H1 (cell line): ENCODE measurements at regions not wholly inside any gene's neighbourhood (a gene's known extent, or its start where the extent isn't known, plus 50 kb on each side); places are given as distances from the start of the nearest gene placed in this dataset.

Experiments used
- CTCF ChIA-PET: fragments of 300-600 bp; sonication (Branson Sonifier 250); formaldehyde crosslinking; loops from one replicate; lab custom pipeline; 2021; ENCODE audit not compliant: partially characterized antibody; lab: Charles Lee
- POLR2A ChIA-PET: fragments of 300-600 bp; sonication (Branson Sonifier 250); formaldehyde crosslinking; loops from one replicate; lab custom pipeline; 2021; ENCODE audit warnings: inconsistent platforms; ENCODE audit not compliant: partially characterized antibody; lab: Charles Lee
- DNase-seq, 2 experiments: peaks; one replicate each; pipeline versions ENCODE4 v3.0.0 to v3.0.0-alpha.2; 2010 to 2022; ENCODE audit warnings: low spot score in 2 of 2, low read depth in 1 of 2, mixed read lengths in 1 of 2
- FAIRE-seq: peaks from 2 replicates; lab custom pipeline; 2011; peaks lifted over from hg19 to GRCh38; lab: Jason Lieb, UNC
- H2AFZ ChIP-seq: 2 replicates; pipeline ENCODE4 v1.8.1; 2012; ENCODE audit warnings: low read length, inconsistent platforms
- H2AK5ac ChIP-seq: 2 replicates; pipeline ENCODE4 v1.6.1; 2013; ENCODE audit warnings: low read depth, low read length
- H2BK120ac ChIP-seq: replicated peaks from 2 replicates; pipeline ENCODE3; 2013; ENCODE audit warnings: low read depth, low read length, inconsistent platforms
- H2BK12ac ChIP-seq: 2 replicates; pipeline ENCODE4 v1.6.1; 2013; ENCODE audit warnings: low read depth, low read length
- H2BK15ac ChIP-seq: 2 replicates; pipeline ENCODE4 v1.6.1; 2013; ENCODE audit warnings: low read length
- H2BK20ac ChIP-seq: 2 replicates; pipeline ENCODE4 v1.6.1; 2013; ENCODE audit warnings: low read length
- H2BK5ac ChIP-seq: 2 replicates; pipeline ENCODE4 v1.6.1; 2013; ENCODE audit warnings: low read depth, low read length
- H3K14ac ChIP-seq: 2 replicates; pipeline ENCODE4 v1.6.1; 2013; ENCODE audit warnings: inconsistent platforms; ENCODE audit not compliant: insufficient read length
- H3K18ac ChIP-seq: 2 replicates; pipeline ENCODE4 v1.6.1; 2013; ENCODE audit warnings: low read length; ENCODE audit errors: extremely low read depth
- H3K23ac ChIP-seq: 2 replicates; pipeline ENCODE4 v1.6.1; 2013; ENCODE audit warnings: inconsistent platforms; ENCODE audit not compliant: insufficient read length
- H3K23me2 ChIP-seq: 2 replicates; pipeline ENCODE4 v1.6.1; 2013; ENCODE audit warnings: low read depth, low read length
- H3K27ac ChIP-seq: 2 replicates; pipeline ENCODE4 v1.6.1; 2011; ENCODE audit warnings: low read depth, low read length, inconsistent platforms
- H3K27me3 ChIP-seq, 4 experiments: replicated peaks in 1 of 4; 1 replicate in 1 of 4; 2 replicates in 3 of 4; pipeline versions ENCODE4 v1.6.1 to v1.8.1; 2011 to 2013; ENCODE audit warnings: low read length in 3 of 4, mild to moderate bottlenecking in 3 of 4, inconsistent platforms in 2 of 4, mixed read lengths in 2 of 4, moderate library complexity in 1 of 4; ENCODE audit not compliant: control insufficient read depth in 3 of 4, insufficient read depth in 3 of 4; ENCODE audit errors: extremely low read depth in 1 of 4
- H3K36me3 ChIP-seq, 4 experiments: 2 replicates each; pipeline versions ENCODE4 v1.6.1 to v1.8.1; 2011 to 2013; ENCODE audit warnings: mild to moderate bottlenecking in 4 of 4, low read length in 3 of 4, moderate library complexity in 2 of 4, control low read depth in 1 of 4, inconsistent platforms in 1 of 4; ENCODE audit not compliant: insufficient read depth in 4 of 4, control insufficient read depth in 2 of 4
- H3K4ac ChIP-seq: replicated peaks from 2 replicates; pipeline ENCODE3; 2013; ENCODE audit warnings: low read length, low read depth, mixed read lengths, inconsistent platforms; ENCODE audit not compliant: insufficient read length
- H3K4me1 ChIP-seq, 4 experiments: replicated peaks in 1 of 4; 1 replicate in 1 of 4; 2 replicates in 3 of 4; pipeline versions ENCODE4 v1.6.1 to v1.8.1; 2011 to 2013; ENCODE audit warnings: low read length in 3 of 4, inconsistent platforms in 2 of 4, mixed read lengths in 1 of 4; ENCODE audit not compliant: insufficient read depth in 4 of 4, control insufficient read depth in 3 of 4
- H3K4me2 ChIP-seq, 2 experiments: 2 replicates each; pipeline versions ENCODE4 v1.6.1 to v1.8.1; 2011 to 2013; ENCODE audit warnings: low read depth in 2 of 2, low read length in 2 of 2, control low read depth in 1 of 2, inconsistent platforms in 1 of 2, mild to moderate bottlenecking in 1 of 2; ENCODE audit not compliant: insufficient read depth in 1 of 2
- H3K4me3 ChIP-seq, 4 experiments: fragments of 200-600, 300-600 bp in 1 of 4; sonication (generic), shearing (Covaris generic), sonication (Bioruptor Twin) in 1 of 4; 2 replicates each; pipeline versions ENCODE4 v1.5.1 to v1.8.1; 2011 to 2016; ENCODE audit warnings: low read length in 4 of 4, low read depth in 3 of 4, control low read depth in 2 of 4, inconsistent platforms in 2 of 4, mild to moderate bottlenecking in 2 of 4, mixed read lengths in 1 of 4, moderate library complexity in 1 of 4; ENCODE audit not compliant: insufficient read depth in 2 of 4; ENCODE audit errors: extremely low read depth in 1 of 4
- H3K56ac ChIP-seq: replicated peaks from 2 replicates; pipeline ENCODE3; 2013; ENCODE audit warnings: low read depth, mild to moderate bottlenecking, mixed read lengths, low read length, inconsistent platforms; ENCODE audit not compliant: insufficient read length
- H3K79me1 ChIP-seq: 2 replicates; pipeline ENCODE4 v1.6.1; 2013; ENCODE audit warnings: low read depth, low read length, control low read depth
- H3K79me2 ChIP-seq, 2 experiments: 2 replicates each; pipeline versions ENCODE4 v1.6.1 to v1.8.1; 2012 to 2013; ENCODE audit warnings: low read length in 2 of 2, mild to moderate bottlenecking in 2 of 2, inconsistent platforms in 1 of 2; ENCODE audit not compliant: insufficient read depth in 2 of 2, control insufficient read depth in 1 of 2
- H3K9ac ChIP-seq, 4 experiments: replicated peaks in 1 of 4; 1 replicate in 1 of 4; 2 replicates in 3 of 4; pipeline versions ENCODE4 v1.6.1 to v1.8.1; 2011 to 2013; ENCODE audit warnings: low read depth in 3 of 4, low read length in 3 of 4, control low read depth in 2 of 4, mild to moderate bottlenecking in 2 of 4, moderate library complexity in 2 of 4, inconsistent platforms in 1 of 4; ENCODE audit errors: extremely low read depth in 1 of 4
- H3K9me3 ChIP-seq, 2 experiments: 2 replicates each; pipeline versions ENCODE4 v1.6.1 to v1.8.1; 2012 to 2013; ENCODE audit warnings: mild to moderate bottlenecking in 2 of 2, moderate library complexity in 2 of 2, control low read depth in 1 of 2, inconsistent platforms in 1 of 2, low read depth in 1 of 2, low read length in 1 of 2, mixed read lengths in 1 of 2; ENCODE audit not compliant: insufficient read depth in 2 of 2
- H4K20me1 ChIP-seq, 2 experiments: replicated peaks in 1 of 2; 2 replicates each; pipeline versions ENCODE3 to v1.8.1; 2011 to 2013; ENCODE audit warnings: inconsistent platforms in 2 of 2, low read length in 2 of 2, mild to moderate bottlenecking in 1 of 2; ENCODE audit not compliant: insufficient read depth in 2 of 2, control insufficient read depth in 1 of 2
- H4K5ac ChIP-seq: 2 replicates; pipeline ENCODE4 v1.6.1; 2013; ENCODE audit warnings: low read length, low read depth, mixed read lengths, inconsistent platforms; ENCODE audit not compliant: insufficient read length
- H4K8ac ChIP-seq: 2 replicates; pipeline ENCODE4 v1.8.0; 2013; ENCODE audit warnings: mild to moderate bottlenecking, moderate library complexity, low read length, inconsistent platforms; ENCODE audit not compliant: insufficient read depth; ENCODE audit errors: extremely low read depth
- H4K91ac ChIP-seq: replicated peaks from 2 replicates; pipeline ENCODE3; 2013; ENCODE audit warnings: low read length, mixed read lengths, inconsistent platforms; ENCODE audit not compliant: insufficient read length
- CBX5 ChIP-seq: fragments of 300-800, 300-1000 bp; sonication (generic); IDR thresholded peaks from 2 replicates; pipeline ENCODE4 v1.7.1; 2016; ENCODE audit warnings: antibody characterized with exemption, low read length, low read depth
- CREB1 ChIP-seq: IDR thresholded peaks from 2 replicates; pipeline ENCODE4 v1.6.1; 2012; ENCODE audit warnings: inconsistent platforms
- EP300 ChIP-seq, 2 experiments: IDR thresholded peaks; 1 replicate in 1 of 2; 2 replicates in 1 of 2; pipeline ENCODE4 v1.6.1; 2011 to 2012; ENCODE audit warnings: low read depth in 2 of 2, low read length in 2 of 2, mild to moderate bottlenecking in 2 of 2, borderline replicate concordance in 1 of 2, inconsistent platforms in 1 of 2, moderate library complexity in 1 of 2
- GTF2F1 ChIP-seq: IDR thresholded peaks from 2 replicates; pipeline ENCODE4 v1.6.1; 2012; ENCODE audit warnings: low read depth, low read length, improper control_type of control experiment, borderline replicate concordance
- HDAC6 ChIP-seq: IDR thresholded peaks from one replicate; pipeline ENCODE4 v1.7.1; 2012; ENCODE audit warnings: low read depth, mild to moderate bottlenecking, inconsistent platforms, low read length, moderate library complexity
- KDM1A ChIP-seq: fragments of 200-600, 300-600 bp; sonication (generic); IDR thresholded peaks from 2 replicates; pipeline ENCODE4 v1.7.1; 2016; ENCODE audit warnings: mild to moderate bottlenecking, low read length, borderline replicate concordance
- KDM4A ChIP-seq: IDR thresholded peaks from one replicate; pipeline ENCODE4 v1.7.1; 2012; ENCODE audit warnings: low read depth, mild to moderate bottlenecking, moderate library complexity, low read length, inconsistent platforms; ENCODE audit not compliant: severe bottlenecking
- PHF8 ChIP-seq: fragments of 200-600 bp; sonication (generic); conservative IDR thresholded peaks from 2 replicates; pipeline ENCODE4 v1.7.1; 2012; ENCODE audit warnings: low read depth, mild to moderate bottlenecking, inconsistent platforms, low read length, moderate library complexity
- POU5F1 ChIP-seq: IDR thresholded peaks from 2 replicates; pipeline ENCODE4 v1.6.1; 2011; ENCODE audit warnings: low read depth, mild to moderate bottlenecking, low read length, moderate library complexity
- SAP30 ChIP-seq: fragments of 300-600 bp; sonication (generic); IDR thresholded peaks from 2 replicates; pipeline ENCODE4 v1.7.1; 2012; ENCODE audit warnings: low read length, moderate library complexity, mild to moderate bottlenecking, inconsistent platforms; ENCODE audit not compliant: insufficient read depth, insufficient replicate concordance
- SIN3A ChIP-seq, 2 experiments: IDR thresholded peaks in 1 of 2; conservative IDR thresholded peaks in 1 of 2; 2 replicates each; pipeline ENCODE4 v1.6.1; 2011 to 2012; ENCODE audit warnings: low read length in 2 of 2, improper control_type of control experiment in 1 of 2, low read depth in 1 of 2, mild to moderate bottlenecking in 1 of 2
- SIX5 ChIP-seq: IDR thresholded peaks from 2 replicates; pipeline ENCODE4 v1.6.1; 2011; ENCODE audit warnings: mild to moderate bottlenecking, low read depth, low read length
- TBP ChIP-seq: IDR thresholded peaks from 2 replicates; pipeline ENCODE4 v1.6.1; 2011; ENCODE audit warnings: low read depth, low read length, improper control_type of control experiment
- YY1 ChIP-seq: IDR thresholded peaks from 2 replicates; pipeline ENCODE4 v1.6.1; 2011; ENCODE audit warnings: low read depth, mild to moderate bottlenecking, low read length
- WGBS, 2 experiments: shearing (Covaris generic) in 1 of 2; methylation state at CpG; one replicate each; pipeline versions ENCODE4 v1.1.6 to v1.1.7; 2013 to 2015; ENCODE audit warnings: low lambda C conversion rate in 2 of 2, mixed read lengths in 2 of 2, inconsistent platforms in 1 of 2, low coverage in 1 of 2, missing lambda C conversion rate in 1 of 2; ENCODE audit not compliant: insufficient replicate concordance in 2 of 2, insufficient coverage in 1 of 2, insufficient read length in 1 of 2; ENCODE audit errors: extremely low coverage in 1 of 2, missing lambda C conversion rate in 1 of 2; 5-methylcytosine and 5-hydroxymethylcytosine counted together
- TF ChIP-seq, protein P1 (sequence below): IDR thresholded peaks from 2 replicates; pipeline ENCODE4 v1.6.1; 2012; ENCODE audit warnings: inconsistent platforms

DNA sequence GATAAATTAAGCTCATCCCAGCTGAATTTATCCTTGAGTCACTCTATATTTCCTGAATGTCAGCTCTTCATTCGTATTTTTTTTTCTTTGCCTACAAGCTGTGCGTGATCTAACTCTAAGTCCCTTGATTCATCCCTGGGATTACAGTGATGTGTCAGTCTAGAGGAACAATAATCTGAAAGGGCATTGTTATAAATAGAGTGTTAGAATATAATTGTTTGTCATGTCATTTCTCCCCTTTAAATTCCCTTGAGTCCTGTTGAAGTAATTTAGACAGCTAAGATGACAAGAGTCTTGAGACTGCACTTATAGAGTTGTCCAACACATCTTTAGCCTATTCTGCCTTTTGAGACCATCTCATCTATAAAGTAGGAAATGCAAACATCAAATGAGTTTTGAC is 621.8 kb downstream of the ZIC1 start:
- H4K8ac ChIP-seq: no peak overlapping the region
- H3K36me3 ChIP-seq: no peaks in the 10 kb centered on the region
- H2BK12ac ChIP-seq: no peak overlapping the region
- no peak overlapping the region for H2AK5ac ChIP-seq
- H4K20me1 ChIP-seq: no peaks in the 10 kb centered on the region
- no peak overlapping the region for H3K18ac ChIP-seq
- H2AFZ ChIP-seq: no peak overlapping the region
- H3K14ac ChIP-seq: no peak overlapping the region
- H3K23ac ChIP-seq: no peak overlapping the region
- no peaks in the 10 kb centered on the region for H3K79me2 ChIP-seq
- FAIRE-seq (no peak), DNase-seq (no peak)
- WGBS, 2 experiments: 86% methylated on average over 2 of the region's 2 CpGs; no CpG with 5 or more reads in 1 of the 2 experiments
- H3K27ac ChIP-seq: no peak overlapping the region
- no peak overlapping the region for H3K4ac ChIP-seq
- no peak overlapping the region for H2BK20ac ChIP-seq
- no peaks in the 10 kb centered on the region for H3K79me1 ChIP-seq
- no peak overlapping the region for H2BK15ac ChIP-seq
- H3K4me2 ChIP-seq: no peak overlapping the region
- H3K4me3 ChIP-seq: no peak overlapping the region
- no peaks in the 10 kb centered on the region for H3K27me3 ChIP-seq
- H4K5ac ChIP-seq: no peak overlapping the region
- no peaks in the 10 kb centered on the region for H3K9me3 ChIP-seq
- H3K9ac ChIP-seq: no peak overlapping the region
- H3K23me2 ChIP-seq: no peaks in the 10 kb centered on the region
- H3K4me1 ChIP-seq: no peaks in the 10 kb centered on the region; a peak in 1 of 7 replicates
- POLR2A ChIA-PET: no interaction called here
- no peak overlapping the region for H2BK120ac ChIP-seq
- CTCF ChIA-PET: interaction anchor here (0.5 to 1.2 kb wide), 2 partner anchors 9 to 285 kb away, joined by 3 to 4 read pairs; no protein-coding TSS in a partner anchor
- no peak overlapping the region for H3K56ac ChIP-seq
- no peak overlapping the region for H4K91ac ChIP-seq
- no peak overlapping the region for H2BK5ac ChIP-seq
- TF ChIP-seq KDM4A (no peak), TBP (no peak), CBX5 (no peak), SAP30 (no peak), SIX5 (no peak), SIN3A (conservative IDR thresholded peaks at IDR 0.05 in 1 of 2, IDR thresholded peaks at IDR 0.05 in 1 of 2; ENCODE audit: low read depth in 1 of 2, low read length in 2 of 2) (no peak), POU5F1 (no peak), GTF2F1 (no peak), CREB1 (no peak), KDM1A (no peak), YY1 (no peak), EP300 (IDR thresholded peaks at IDR 0.05; ENCODE audit: borderline replicate concordance in 1 of 2, low read depth in 2 of 2, low read length in 2 of 2) (no peak), HDAC6 (no peak), PHF8 (no peak)
- TF ChIP-seq, protein P1, sequence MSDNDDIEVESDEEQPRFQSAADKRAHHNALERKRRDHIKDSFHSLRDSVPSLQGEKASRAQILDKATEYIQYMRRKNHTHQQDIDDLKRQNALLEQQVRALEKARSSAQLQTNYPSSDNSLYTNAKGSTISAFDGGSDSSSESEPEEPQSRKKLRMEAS: no peak
